ENCODE measurements at regions not wholly inside any gene's neighbourhood (a gene's known extent, or its start where the extent isn't known, plus 50 kb on each side); places are given as distances from the start of the nearest gene placed in this dataset.

GRCh38 chr4:35534962-35535361, 709.4 kb downstream of the ARAP2 start:
- ATAC-seq (ENCODE audit: poor library complexity) (no peak), DNase-seq (no peak)
- Mint-ChIP-seq H3K4me1 (ENCODE audit: low read depth) (no peaks in the 10 kb centered on the region), H3K27ac (no peak overlapping the region), H3K27me3 (no peaks in the 10 kb centered on the region), H3K4me3 (no peak overlapping the region), H3K9me3 (no peaks in the 10 kb centered on the region), H3K36me3 (ENCODE audit: low read depth) (no peaks in the 10 kb centered on the region)
- Histone ChIP-seq H3K4me3 (ENCODE audit: low read length) (no peak overlapping the region), H3K36me3 (ENCODE audit: insufficient read depth, low read length) (no peaks in the 10 kb centered on the region), H3K9me3 (ENCODE audit: control insufficient read depth in 1 of 2, insufficient read depth in 1 of 2, low read length in 2 of 2) (peaks cover 0 to 3% of the 10 kb centered on the region in 2 experiments), H3K27ac (ENCODE audit: low read depth in 1 of 2, low read length in 2 of 2) (no peak overlapping the region), H3K27me3 (ENCODE audit: control insufficient read depth in 1 of 2, insufficient read depth in 2 of 2, low read length in 2 of 2) (no peaks in the 10 kb centered on the region), H3K4me1 (ENCODE audit: insufficient read depth, low read length) (no peaks in the 10 kb centered on the region)
- TF ChIP-seq, protein P1, sequence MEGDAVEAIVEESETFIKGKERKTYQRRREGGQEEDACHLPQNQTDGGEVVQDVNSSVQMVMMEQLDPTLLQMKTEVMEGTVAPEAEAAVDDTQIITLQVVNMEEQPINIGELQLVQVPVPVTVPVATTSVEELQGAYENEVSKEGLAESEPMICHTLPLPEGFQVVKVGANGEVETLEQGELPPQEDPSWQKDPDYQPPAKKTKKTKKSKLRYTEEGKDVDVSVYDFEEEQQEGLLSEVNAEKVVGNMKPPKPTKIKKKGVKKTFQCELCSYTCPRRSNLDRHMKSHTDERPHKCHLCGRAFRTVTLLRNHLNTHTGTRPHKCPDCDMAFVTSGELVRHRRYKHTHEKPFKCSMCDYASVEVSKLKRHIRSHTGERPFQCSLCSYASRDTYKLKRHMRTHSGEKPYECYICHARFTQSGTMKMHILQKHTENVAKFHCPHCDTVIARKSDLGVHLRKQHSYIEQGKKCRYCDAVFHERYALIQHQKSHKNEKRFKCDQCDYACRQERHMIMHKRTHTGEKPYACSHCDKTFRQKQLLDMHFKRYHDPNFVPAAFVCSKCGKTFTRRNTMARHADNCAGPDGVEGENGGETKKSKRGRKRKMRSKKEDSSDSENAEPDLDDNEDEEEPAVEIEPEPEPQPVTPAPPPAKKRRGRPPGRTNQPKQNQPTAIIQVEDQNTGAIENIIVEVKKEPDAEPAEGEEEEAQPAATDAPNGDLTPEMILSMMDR (IDR thresholded peaks at IDR 0.05) = no peak
- CTCF ChIA-PET = no interaction called here
- intact Hi-C loops (cut with DNase I, micrococcal nuclease) = no loop called here
- POLR2A ChIA-PET = no interaction called here

DNA sequence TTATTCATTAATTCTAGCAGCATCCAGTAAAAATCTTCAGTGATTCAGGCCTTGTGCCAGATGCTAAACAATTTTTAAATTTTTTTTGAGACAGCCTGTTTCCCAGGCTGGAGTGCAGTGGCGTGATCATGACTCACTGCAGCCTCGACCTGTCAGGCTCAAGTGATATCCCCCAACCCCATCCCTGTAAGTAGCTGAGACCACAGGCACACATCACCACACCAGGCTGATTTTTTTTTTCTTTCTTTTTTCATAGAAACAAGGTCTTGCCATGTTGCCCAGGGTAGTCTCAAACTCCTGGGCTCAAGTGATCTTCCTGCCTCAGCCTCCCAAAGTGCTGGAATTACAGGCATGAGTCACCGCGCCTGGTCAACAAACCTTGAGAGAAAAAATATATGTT, 705.5 kb downstream of the ARAP2 start:
- Histone ChIP-seq H3K4me3 (ENCODE audit: low read length) (no peak overlapping the region), H3K27ac (ENCODE audit: low read depth in 1 of 2, low read length in 2 of 2) (no peak overlapping the region), H3K4me1 (ENCODE audit: insufficient read depth, low read length) (no peaks in the 10 kb centered on the region), H3K27me3 (ENCODE audit: control insufficient read depth in 1 of 2, insufficient read depth in 2 of 2, low read length in 2 of 2) (no peaks in the 10 kb centered on the region), H3K9me3 (ENCODE audit: control insufficient read depth in 1 of 2, insufficient read depth in 1 of 2, low read length in 2 of 2) (peaks cover 0 to 13% of the 10 kb centered on the region in 2 experiments), H3K36me3 (ENCODE audit: insufficient read depth, low read length) (no peaks in the 10 kb centered on the region)
- no peaks in the 10 kb centered on the region for H3K27me3 Mint-ChIP-seq
- no peak for DNase-seq
- ATAC-seq (ENCODE audit: poor library complexity) = no peak
- no peaks in the 10 kb centered on the region for H3K36me3 Mint-ChIP-seq (ENCODE audit: low read depth)
- H3K4me1 Mint-ChIP-seq (ENCODE audit: low read depth) = no peaks in the 10 kb centered on the region
- no peak overlapping the region for H3K4me3 Mint-ChIP-seq
- intact Hi-C loops (cut with DNase I, micrococcal nuclease) = no loop called here
- no peaks in the 10 kb centered on the region for H3K9me3 Mint-ChIP-seq
- CTCF ChIA-PET = no interaction called here
- TF ChIP-seq, protein P1 (IDR thresholded peaks at IDR 0.05) = no peak
- H3K27ac Mint-ChIP-seq = no peak overlapping the region
- POLR2A ChIA-PET = no interaction called here

GRCh38 chr4:35539404-35540055, 704.8 kb downstream of the ARAP2 start:
- Mint-ChIP-seq H3K9me3 (no peaks in the 10 kb centered on the region), H3K27me3 (no peaks in the 10 kb centered on the region), H3K36me3 (ENCODE audit: low read depth) (no peaks in the 10 kb centered on the region), H3K27ac (no peak overlapping the region), H3K4me1 (ENCODE audit: low read depth) (no peaks in the 10 kb centered on the region), H3K4me3 (no peak overlapping the region)
- peaks cover 0 to 14% of the 10 kb centered on the region in 2 experiments for H3K9me3 ChIP-seq (ENCODE audit: control insufficient read depth in 1 of 2, insufficient read depth in 1 of 2, low read length in 2 of 2)
- H3K27me3 ChIP-seq (ENCODE audit: control insufficient read depth in 1 of 2, insufficient read depth in 2 of 2, low read length in 2 of 2) = no peaks in the 10 kb centered on the region
- no peaks in the 10 kb centered on the region for H3K4me1 ChIP-seq (ENCODE audit: insufficient read depth, low read length)
- ATAC-seq (ENCODE audit: poor library complexity) = no peak
- intact Hi-C loops (cut with DNase I, micrococcal nuclease) = no loop called here
- no peak overlapping the region for H3K4me3 ChIP-seq (ENCODE audit: low read length)
- no peaks in the 10 kb centered on the region for H3K36me3 ChIP-seq (ENCODE audit: insufficient read depth, low read length)
- H3K27ac ChIP-seq (ENCODE audit: low read depth in 1 of 2, low read length in 2 of 2) = no peak overlapping the region
- ChIA-PET CTCF (no interaction called here), POLR2A (no interaction called here)
- TF ChIP-seq, protein P1 (IDR thresholded peaks at IDR 0.05) = no peak
- DNase-seq = no peak
